Keratinocyte (primary cell): ENCODE measurements at regions not wholly inside any gene's neighbourhood (a gene's known extent, or its start where the extent isn't known, plus 50 kb on each side); places are given as distances from the start of the nearest gene placed in this dataset.

Experiments
- DNase-seq: peaks from one replicate; pipeline ENCODE4 v3.0.0-alpha.2; 2011; ENCODE audit warnings: low read depth, missing footprints, low spot score
- FAIRE-seq: peaks from 2 replicates; lab custom pipeline; 2011; peaks lifted over from hg19 to GRCh38; lab: Jason Lieb, UNC
- H2AFZ ChIP-seq: 2 replicates; pipeline ENCODE4 v1.6.0; 2012; ENCODE audit warnings: low read length, control low read depth, inconsistent platforms; ENCODE audit not compliant: control insufficient read depth
- H3K27ac ChIP-seq: 2 replicates; pipeline ENCODE4 v1.5.1; 2011; ENCODE audit warnings: low read length; ENCODE audit not compliant: control insufficient read depth, insufficient read depth
- H3K27me3 ChIP-seq: 3 replicates; pipeline ENCODE4 v1.6.0; 2011; ENCODE audit warnings: low read length; ENCODE audit not compliant: control insufficient read depth, insufficient read depth; ENCODE audit errors: extremely low read depth
- H3K36me3 ChIP-seq, 2 experiments: 2 replicates in 1 of 2; 3 replicates in 1 of 2; pipeline ENCODE4 v1.5.1; 2011; ENCODE audit warnings: low read length in 2 of 2, mild to moderate bottlenecking in 1 of 2; ENCODE audit not compliant: control insufficient read depth in 2 of 2, insufficient read depth in 2 of 2; ENCODE audit errors: extremely low read depth in 1 of 2
- H3K4me1 ChIP-seq: 3 replicates; pipeline ENCODE4 v1.5.1; 2011; ENCODE audit warnings: low read length; ENCODE audit not compliant: control insufficient read depth, insufficient read depth; ENCODE audit errors: extremely low read depth
- H3K4me2 ChIP-seq: 3 replicates; pipeline ENCODE4 v1.6.0; 2011; ENCODE audit warnings: low read depth, low read length; ENCODE audit not compliant: control insufficient read depth, insufficient read depth; ENCODE audit errors: extremely low read depth
- H3K4me3 ChIP-seq, 3 experiments: fragments of 200-600 bp in 1 of 3; sonication (generic) in 1 of 3; 2 replicates in 2 of 3; 3 replicates in 1 of 3; pipeline ENCODE4 v1.5.1; 2011 to 2016; ENCODE audit warnings: low read length in 3 of 3, mild to moderate bottlenecking in 3 of 3, control low read depth in 2 of 3, inconsistent platforms in 1 of 3, low read depth in 1 of 3, mixed read lengths in 1 of 3, mixed run types in 1 of 3, moderate library complexity in 1 of 3; ENCODE audit not compliant: control insufficient read depth in 2 of 3, insufficient read depth in 2 of 3; ENCODE audit errors: extremely low read depth in 1 of 3
- H3K79me2 ChIP-seq: 2 replicates; pipeline ENCODE4 v1.6.0; 2012; ENCODE audit warnings: low read length; ENCODE audit not compliant: control insufficient read depth, insufficient read depth
- H3K9ac ChIP-seq: 3 replicates; pipeline ENCODE4 v1.6.0; 2011; ENCODE audit warnings: low read length; ENCODE audit not compliant: control insufficient read depth, insufficient read depth; ENCODE audit errors: extremely low read depth
- H3K9me1 ChIP-seq: 3 replicates; pipeline ENCODE4 v1.6.0; 2011; ENCODE audit warnings: low read length; ENCODE audit not compliant: control insufficient read depth, insufficient read depth; ENCODE audit errors: extremely low read depth
- H3K9me3 ChIP-seq: 2 replicates; pipeline ENCODE4 v1.5.1; 2012; ENCODE audit warnings: low read depth, low read length; ENCODE audit not compliant: control insufficient read depth
- H4K20me1 ChIP-seq: 3 replicates; pipeline ENCODE4 v1.6.0; 2011; ENCODE audit warnings: low read length; ENCODE audit not compliant: control insufficient read depth, insufficient read depth; ENCODE audit errors: extremely low read depth
- EZH2 ChIP-seq: IDR thresholded peaks from one replicate; pipeline ENCODE4 v1.6.1; 2012; ENCODE audit warnings: inconsistent platforms, mild to moderate bottlenecking, low read length, moderate library complexity
- dilution Hi-C: fragments of 300-500 bp; cut with MboI; formaldehyde crosslinking; loops from one replicate; pipeline ENCODE4 v1.7.0; 2020; ENCODE audit warnings: low sequenced_read_pairs; ENCODE audit not compliant: extremely low pct_ligation_motif_present
- TF ChIP-seq, protein P1 (sequence below), 3 experiments: IDR thresholded peaks in 1 of 3; conservative IDR thresholded peaks in 1 of 3; optimal IDR thresholded peaks in 1 of 3; 2 replicates in 2 of 3; 3 replicates in 1 of 3; pipeline versions ENCODE3 to v1.5.1; 2011; ENCODE audit warnings: low read length in 3 of 3, mild to moderate bottlenecking in 3 of 3, moderate library complexity in 2 of 3, control low read depth in 1 of 3, inconsistent platforms in 1 of 3; ENCODE audit not compliant: insufficient read depth in 2 of 3; ENCODE audit errors: extremely low read depth in 1 of 3

DNA sequence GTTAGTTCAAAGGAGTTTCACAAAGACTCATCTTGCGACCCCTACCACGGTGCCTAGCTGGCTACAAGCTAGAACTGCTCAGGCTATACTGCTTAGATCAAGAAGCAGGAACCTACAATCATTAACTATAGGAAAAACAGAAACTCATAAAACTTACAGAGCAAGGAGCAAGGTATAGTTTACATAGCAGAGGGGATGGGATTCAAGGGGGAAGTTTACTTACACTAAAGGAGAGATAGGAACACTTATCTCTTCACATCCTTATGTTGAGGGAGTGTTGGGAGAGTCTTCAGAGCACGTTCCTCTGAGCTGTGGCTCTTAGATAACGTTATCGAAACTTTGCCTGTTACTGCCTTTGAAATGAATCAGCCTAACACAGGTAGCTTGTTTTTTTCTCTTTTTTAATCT is 58.1 kb downstream of the FSCB start:
- FAIRE-seq, result no peak
- TF ChIP-seq EZH2, result no peak
- TF ChIP-seq, protein P1, sequence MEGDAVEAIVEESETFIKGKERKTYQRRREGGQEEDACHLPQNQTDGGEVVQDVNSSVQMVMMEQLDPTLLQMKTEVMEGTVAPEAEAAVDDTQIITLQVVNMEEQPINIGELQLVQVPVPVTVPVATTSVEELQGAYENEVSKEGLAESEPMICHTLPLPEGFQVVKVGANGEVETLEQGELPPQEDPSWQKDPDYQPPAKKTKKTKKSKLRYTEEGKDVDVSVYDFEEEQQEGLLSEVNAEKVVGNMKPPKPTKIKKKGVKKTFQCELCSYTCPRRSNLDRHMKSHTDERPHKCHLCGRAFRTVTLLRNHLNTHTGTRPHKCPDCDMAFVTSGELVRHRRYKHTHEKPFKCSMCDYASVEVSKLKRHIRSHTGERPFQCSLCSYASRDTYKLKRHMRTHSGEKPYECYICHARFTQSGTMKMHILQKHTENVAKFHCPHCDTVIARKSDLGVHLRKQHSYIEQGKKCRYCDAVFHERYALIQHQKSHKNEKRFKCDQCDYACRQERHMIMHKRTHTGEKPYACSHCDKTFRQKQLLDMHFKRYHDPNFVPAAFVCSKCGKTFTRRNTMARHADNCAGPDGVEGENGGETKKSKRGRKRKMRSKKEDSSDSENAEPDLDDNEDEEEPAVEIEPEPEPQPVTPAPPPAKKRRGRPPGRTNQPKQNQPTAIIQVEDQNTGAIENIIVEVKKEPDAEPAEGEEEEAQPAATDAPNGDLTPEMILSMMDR (optimal IDR thresholded peaks at IDR 0.05 in 1 of 3, IDR thresholded peaks at IDR 0.05 in 1 of 3, conservative IDR thresholded peaks at IDR 0.05 in 1 of 3; ENCODE audit: extremely low read depth in 1 of 3, insufficient read depth in 2 of 3, low read length in 3 of 3), result no peak
- no peak for DNase-seq
- H3K9me3 ChIP-seq, result peaks cover 2% of the 10 kb centered on the region
- no peak overlapping the region for H3K4me3 ChIP-seq
- H3K9me1 ChIP-seq, result no peaks in the 10 kb centered on the region
- H3K9ac ChIP-seq, result no peak overlapping the region
- no peaks in the 10 kb centered on the region for H3K4me1 ChIP-seq
- H3K36me3 ChIP-seq, result no peaks in the 10 kb centered on the region
- H2AFZ ChIP-seq, result no peak overlapping the region
- H4K20me1 ChIP-seq, result no peaks in the 10 kb centered on the region
- H3K27ac ChIP-seq, result no peak overlapping the region
- dilution Hi-C loops, result no loop called here
- H3K4me2 ChIP-seq, result no peak overlapping the region
- H3K79me2 ChIP-seq, result no peaks in the 10 kb centered on the region
- no peaks in the 10 kb centered on the region for H3K27me3 ChIP-seq

DNA sequence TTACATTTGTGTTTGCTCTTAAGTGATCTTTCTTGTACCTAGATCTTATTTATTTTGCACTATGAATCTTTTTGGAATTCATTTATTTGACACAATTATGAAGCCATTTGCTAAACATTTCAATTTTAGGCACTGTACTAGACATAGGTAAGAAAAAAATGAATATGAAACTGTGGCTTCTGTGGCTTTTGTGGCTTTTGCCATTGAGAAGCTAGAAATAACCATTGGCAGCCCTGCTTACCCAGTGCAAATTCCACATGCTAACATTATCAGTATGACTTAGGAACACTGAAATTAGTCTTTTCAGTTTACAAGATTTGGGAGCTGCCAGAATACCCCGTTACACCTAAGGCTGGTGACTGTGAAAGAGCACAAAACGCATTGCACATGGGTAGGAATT is 60.1 kb downstream of the FSCB start:
- DNase-seq (no peak), FAIRE-seq (no peak)
- TF ChIP-seq, protein P1 (optimal IDR thresholded peaks at IDR 0.05 in 1 of 3, IDR thresholded peaks at IDR 0.05 in 1 of 3, conservative IDR thresholded peaks at IDR 0.05 in 1 of 3; ENCODE audit: extremely low read depth in 1 of 3, insufficient read depth in 2 of 3, low read length in 3 of 3), result no peak
- TF ChIP-seq EZH2, result no peak
- Histone ChIP-seq H3K27me3 (no peaks in the 10 kb centered on the region), H3K9me1 (no peaks in the 10 kb centered on the region), H3K27ac (no peak overlapping the region), H3K79me2 (no peaks in the 10 kb centered on the region), H3K4me1 (no peaks in the 10 kb centered on the region), H2AFZ (no peak overlapping the region), H4K20me1 (no peaks in the 10 kb centered on the region), H3K4me3 (no peak overlapping the region), H3K4me2 (no peak overlapping the region), H3K9me3 (peaks cover 2% of the 10 kb centered on the region), H3K9ac (no peak overlapping the region), H3K36me3 (no peaks in the 10 kb centered on the region)
- dilution Hi-C loops, result no loop called here
